HG03378 (cell line): ENCODE measurements at regions not wholly inside any gene's neighbourhood (a gene's known extent, or its start where the extent isn't known, plus 50 kb on each side); places are given as distances from the start of the nearest gene placed in this dataset.
"Not testable (repeated sequence)": the region's sequence is repeated elsewhere in the genome, so short reads cannot be mapped to it uniquely, and the experiment has no call there.

Experiments used
- ATAC-seq: cut with Tn5 transposase; IDR thresholded peaks from one replicate; pipeline ENCODE4 v1.9.1; 2021; ENCODE audit warnings: mild to moderate bottlenecking, moderate library complexity; ENCODE audit not compliant: unreplicated experiment

GRCh38 chr6:151671195-151671594, 136.3 kb upstream of the ESR1 start:
- ATAC-seq = no peak

GRCh38 chr6:151674578-151674977, 132.9 kb upstream of the ESR1 start:
- no peak for ATAC-seq

- ATAC-seq = peak; percentile 83
Observed at GRCh38 chr6:151675746-151676459, 131.6 kb upstream of the ESR1 start.

GRCh38 chr6:151676460-151676945, 131.0 kb upstream of the ESR1 start:
- no peak for ATAC-seq

- no peak for ATAC-seq
Observed at GRCh38 chr6:151677404-151677803, 130.1 kb upstream of the ESR1 start.

- no peak for ATAC-seq
Observed at GRCh38 chr6:151679081-151679480, 128.4 kb upstream of the ESR1 start.

GRCh38 chr6:151679941-151680340, 127.5 kb upstream of the ESR1 start:
- no peak for ATAC-seq

- ATAC-seq = no peak
Observed at GRCh38 chr6:151680846-151681432, 126.5 kb upstream of the ESR1 start.

- ATAC-seq = no peak
Observed at GRCh38 chr6:151681433-151682059, 125.9 kb upstream of the ESR1 start.

- no peak for ATAC-seq
Observed at GRCh38 chr6:151682251-151682650, 125.2 kb upstream of the ESR1 start.

- ATAC-seq = no peak
Observed at GRCh38 chr6:151682922-151683321, 124.6 kb upstream of the ESR1 start.

GRCh38 chr6:151683381-151683780, 124.1 kb upstream of the ESR1 start:
- ATAC-seq = no peak

- no peak for ATAC-seq
Observed at GRCh38 chr6:151689499-151690201, 117.8 kb upstream of the ESR1 start.

GRCh38 chr6:151690303-151690702, 117.2 kb upstream of the ESR1 start:
- peak; percentile 35 for ATAC-seq

- peak; percentile 98 for ATAC-seq
Observed at GRCh38 chr6:151690768-151691562, 116.5 kb upstream of the ESR1 start.

GRCh38 chr6:151692216-151692615, 115.3 kb upstream of the ESR1 start:
- no peak for ATAC-seq

GRCh38 chr6:151693366-151693765, 114.1 kb upstream of the ESR1 start:
- ATAC-seq = no peak

- no peak for ATAC-seq
Observed at GRCh38 chr6:151695156-151695555, 112.3 kb upstream of the ESR1 start.

GRCh38 chr6:151696302-151696701, 111.2 kb upstream of the ESR1 start:
- ATAC-seq = not testable (repeated sequence)

- ATAC-seq = no peak
Observed at GRCh38 chr6:151698931-151699700, 108.4 kb upstream of the ESR1 start.
